Neural cell (in vitro differentiated cells): ENCODE measurements at regions not wholly inside any gene's neighbourhood (a gene's known extent, or its start where the extent isn't known, plus 50 kb on each side); places are given as distances from the start of the nearest gene placed in this dataset.

Source experiments
- H2AFZ ChIP-seq: fragments of 200-600, 300-800 bp; sonication (generic), shearing (Covaris generic); 2 replicates; pipeline ENCODE4 v1.6.0; 2014; ENCODE audit warnings: low read depth, mild to moderate bottlenecking, antibody characterized with exemption, low read length, moderate library complexity
- H3F3A ChIP-seq: fragments of 200-600 bp; shearing (Covaris generic); 2 replicates; pipeline ENCODE4 v1.6.1; 2016; ENCODE audit warnings: mild to moderate bottlenecking, moderate library complexity, mixed read lengths, antibody characterized with exemption, low read length; ENCODE audit not compliant: insufficient read depth, poor library complexity, severe bottlenecking
- H3K27ac ChIP-seq: fragments of 200-600, 300-800 bp; sonication (generic), shearing (Covaris generic); 2 replicates; pipeline ENCODE4 v1.5.1; 2014; ENCODE audit warnings: mild to moderate bottlenecking, low read length, moderate library complexity
- H3K27me3 ChIP-seq: fragments of 300-800, 200-600 bp; sonication (generic), shearing (Covaris generic); 2 replicates; pipeline ENCODE4 v1.6.0; 2014; ENCODE audit warnings: mild to moderate bottlenecking, low read depth, low read length, moderate library complexity; ENCODE audit not compliant: insufficient read depth
- H3K36me3 ChIP-seq: fragments of 300-800, 200-600 bp; sonication (generic), shearing (Covaris generic); 2 replicates; pipeline ENCODE4 v1.5.1; 2014; ENCODE audit warnings: mild to moderate bottlenecking, antibody characterized with exemption, low read length, moderate library complexity; ENCODE audit not compliant: insufficient read depth
- H3K4me2 ChIP-seq: fragments of 300-800, 200-600 bp; sonication (generic), shearing (Covaris generic); 2 replicates; pipeline ENCODE4 v1.6.0; 2014; ENCODE audit warnings: mild to moderate bottlenecking, low read length
- H3K4me3 ChIP-seq: fragments of 300-800, 200-600 bp; sonication (generic), shearing (Covaris generic); 2 replicates; pipeline ENCODE4 v1.5.1; 2014; ENCODE audit warnings: mild to moderate bottlenecking, low read length, moderate library complexity
- H3K79me2 ChIP-seq: fragments of 200-600 bp; shearing (Covaris generic); replicated peaks from 2 replicates; pipeline ENCODE4 v1.6.0; 2014; ENCODE audit warnings: mild to moderate bottlenecking, low read length, moderate library complexity; ENCODE audit not compliant: insufficient read depth
- H3K9ac ChIP-seq: fragments of 300-800, 200-600 bp; sonication (generic), shearing (Covaris generic); 2 replicates; pipeline ENCODE4 v1.6.1; 2016; ENCODE audit warnings: mild to moderate bottlenecking, low read length, mixed read lengths
- H3K9me2 ChIP-seq: fragments of 200-600 bp; shearing (Covaris generic); 2 replicates; pipeline ENCODE4 v1.6.1; 2016; ENCODE audit warnings: mild to moderate bottlenecking, low read length, mixed read lengths; ENCODE audit not compliant: insufficient read depth
- H3K9me3 ChIP-seq: fragments of 200-600, 300-800 bp; sonication (generic), shearing (Covaris generic); 2 replicates; pipeline ENCODE4 v1.6.1; 2016; ENCODE audit warnings: mild to moderate bottlenecking, mixed run types, low read length, moderate library complexity, mixed read lengths
- H4K20me1 ChIP-seq: fragments of 200-600 bp; shearing (Covaris generic); 2 replicates; pipeline ENCODE4 v1.6.1; 2016; ENCODE audit warnings: mild to moderate bottlenecking, mixed run types; ENCODE audit not compliant: insufficient read depth
- CTCF ChIP-seq: fragments of 450-650 bp; IDR thresholded peaks from 2 replicates; pipeline ENCODE4 v1.5.1; 2014; ENCODE audit warnings: antibody characterized with exemption, mild to moderate bottlenecking, moderate library complexity; ENCODE audit not compliant: poor library complexity, severe bottlenecking
- EP300 ChIP-seq: fragments of 450-650 bp; conservative IDR thresholded peaks from 2 replicates; pipeline ENCODE4 v1.6.1; 2014; ENCODE audit warnings: antibody characterized with exemption, mild to moderate bottlenecking, moderate library complexity; ENCODE audit not compliant: poor library complexity, severe bottlenecking
- EZH2 ChIP-seq: fragments of 200-600, 300-800 bp; shearing (Covaris generic), sonication (generic); IDR thresholded peaks from 2 replicates; pipeline ENCODE4 v1.6.1; 2014; ENCODE audit warnings: antibody characterized with exemption, low read length, borderline replicate concordance, mild to moderate bottlenecking; ENCODE audit not compliant: insufficient read depth, poor library complexity, severe bottlenecking
- MXI1 ChIP-seq: fragments of 450-650 bp; conservative IDR thresholded peaks from 2 replicates; pipeline ENCODE4 v1.6.1; 2014; ENCODE audit warnings: antibody characterized with exemption, mild to moderate bottlenecking; ENCODE audit not compliant: poor library complexity, severe bottlenecking
- POLR2AphosphoS5 ChIP-seq: IDR thresholded peaks from 2 replicates; pipeline ENCODE4 v1.6.1; 2012
- RAD21 ChIP-seq: fragments of 450-650 bp; conservative IDR thresholded peaks from 2 replicates; pipeline ENCODE4 v1.6.1; 2014; ENCODE audit warnings: antibody characterized with exemption, mild to moderate bottlenecking, moderate library complexity
- REST ChIP-seq: IDR thresholded peaks from 2 replicates; pipeline ENCODE4 v1.6.1; 2012; ENCODE audit warnings: borderline replicate concordance
- SMC3 ChIP-seq: fragments of 450-650 bp; conservative IDR thresholded peaks from 2 replicates; pipeline ENCODE4 v1.6.1; 2014; ENCODE audit warnings: antibody characterized with exemption, mild to moderate bottlenecking, moderate library complexity; ENCODE audit not compliant: poor library complexity
- TAF1 ChIP-seq: IDR thresholded peaks from 2 replicates; pipeline ENCODE4 v1.6.1; 2012; ENCODE audit warnings: low read depth

GRCh38 chr9:29144476-29144875 is 1571.2 kb upstream of the C9orf72 start:
- no peaks in the 10 kb centered on the region for H3K9me3 ChIP-seq
- no peaks in the 10 kb centered on the region for H3K36me3 ChIP-seq
- no peak overlapping the region for H3K4me2 ChIP-seq
- no peak overlapping the region for H3K4me3 ChIP-seq
- H3K9me2 ChIP-seq: no peaks in the 10 kb centered on the region
- TF ChIP-seq MXI1 (no peak), RAD21 (no peak), EP300 (no peak), CTCF (no peak), POLR2AphosphoS5 (no peak), REST (no peak), TAF1 (no peak), EZH2 (no peak), SMC3 (no peak)
- no peaks in the 10 kb centered on the region for H4K20me1 ChIP-seq
- H3K9ac ChIP-seq: no peak overlapping the region
- no peaks in the 10 kb centered on the region for H3K27me3 ChIP-seq
- H2AFZ ChIP-seq: no peak overlapping the region
- no peaks in the 10 kb centered on the region for H3F3A ChIP-seq
- H3K27ac ChIP-seq: no peak overlapping the region
- H3K79me2 ChIP-seq: no peaks in the 10 kb centered on the region

- Histone ChIP-seq H3K9me2 (no peaks in the 10 kb centered on the region), H2AFZ (no peak overlapping the region), H3K4me3 (no peak overlapping the region), H3K9me3 (no peaks in the 10 kb centered on the region), H3K79me2 (no peaks in the 10 kb centered on the region), H3K9ac (no peak overlapping the region), H3K36me3 (no peaks in the 10 kb centered on the region), H3K27ac (no peak overlapping the region), H3F3A (no peaks in the 10 kb centered on the region), H3K27me3 (no peaks in the 10 kb centered on the region), H3K4me2 (no peak overlapping the region), H4K20me1 (no peaks in the 10 kb centered on the region)
- TF ChIP-seq RAD21 (no peak), REST (no peak), POLR2AphosphoS5 (no peak), SMC3 (no peak), EP300 (no peak), MXI1 (no peak), CTCF (no peak), EZH2 (no peak), TAF1 (no peak)
These were observed 1577.3 kb upstream of the C9orf72 start for GRCh38 chr9:29150606-29151005.
